GM18507 (cell line): ENCODE measurements at regions not wholly inside any gene's neighbourhood (a gene's known extent, or its start where the extent isn't known, plus 50 kb on each side); places are given as distances from the start of the nearest gene placed in this dataset.

Experiments
- DNase-seq: peaks from one replicate; pipeline ENCODE4 v3.0.0; 2011; ENCODE audit warnings: low read depth; ENCODE audit not compliant: insufficient read length; ENCODE audit errors: extremely low spot score
- FAIRE-seq: peaks from 2 replicates; lab custom pipeline; 2011; peaks lifted over from hg19 to GRCh38; lab: Jason Lieb, UNC

GRCh38 chr14:73800970-73801515 is 50.6 kb upstream of the PTGR2 start:
- no peak for DNase-seq

GRCh38 chr14:73797543-73798265 is 53.9 kb upstream of the PTGR2 start:
- no peak for FAIRE-seq

More at GRCh38 chr14:73800970-73801515, 50.6 kb upstream of the PTGR2 start:
- no peak for FAIRE-seq

GRCh38 chr14:73796893-73797542 is 54.6 kb upstream of the PTGR2 start:
- FAIRE-seq (no peak), DNase-seq (no peak)

More at GRCh38 chr14:73797543-73798265, 53.9 kb upstream of the PTGR2 start:
- no peak for DNase-seq

GRCh38 chr14:73796415-73796814 is 55.2 kb upstream of the PTGR2 start:
- FAIRE-seq (no peak), DNase-seq (no peak)

- FAIRE-seq (no peak), DNase-seq (no peak)
Measured at GRCh38 chr14:73795974-73796373, 55.7 kb upstream of the PTGR2 start.

- DNase-seq, result no peak
- FAIRE-seq, result no peak
Measured at GRCh38 chr14:73795466-73795865, 56.2 kb upstream of the PTGR2 start.

- DNase-seq (no peak), FAIRE-seq (no peak)
Measured at GRCh38 chr14:73794146-73794545, 57.5 kb upstream of the PTGR2 start.

- DNase-seq (no peak), FAIRE-seq (no peak)
Measured at GRCh38 chr14:73792481-73792880, 59.1 kb upstream of the PTGR2 start.

- DNase-seq (no peak), FAIRE-seq (no peak)
Measured at GRCh38 chr14:73789989-73790581, 61.5 kb upstream of the PTGR2 start.

GRCh38 chr14:73788701-73789551 is 62.7 kb upstream of the PTGR2 start:
- FAIRE-seq (no peak), DNase-seq (no peak)

- FAIRE-seq (no peak), DNase-seq (no peak)
Measured at GRCh38 chr14:73788317-73788598, 63.4 kb upstream of the PTGR2 start.

GRCh38 chr14:73787486-73788316 is 63.9 kb upstream of the PTGR2 start:
- DNase-seq (no peak), FAIRE-seq (peak; percentile 74)

GRCh38 chr14:73786636-73787485 is 64.8 kb upstream of the PTGR2 start:
- DNase-seq, result no peak
- no peak for FAIRE-seq

GRCh38 chr14:73785834-73786635 is 65.6 kb upstream of the PTGR2 start:
- FAIRE-seq (peak; percentile 76), DNase-seq (no peak)

- FAIRE-seq, result peak; percentile 64
Measured at GRCh38 chr14:73785336-73785833, 66.2 kb upstream of the PTGR2 start.

GRCh38 chr14:73784988-73785313 is 66.7 kb upstream of the PTGR2 start:
- DNase-seq, result no peak
- FAIRE-seq, result no peak

More at GRCh38 chr14:73785336-73785833, 66.2 kb upstream of the PTGR2 start:
- no peak for DNase-seq
